ENCODE measurements at regions not wholly inside any gene's neighbourhood (a gene's known extent, or its start where the extent isn't known, plus 50 kb on each side); places are given as distances from the start of the nearest gene placed in this dataset.

DNA sequence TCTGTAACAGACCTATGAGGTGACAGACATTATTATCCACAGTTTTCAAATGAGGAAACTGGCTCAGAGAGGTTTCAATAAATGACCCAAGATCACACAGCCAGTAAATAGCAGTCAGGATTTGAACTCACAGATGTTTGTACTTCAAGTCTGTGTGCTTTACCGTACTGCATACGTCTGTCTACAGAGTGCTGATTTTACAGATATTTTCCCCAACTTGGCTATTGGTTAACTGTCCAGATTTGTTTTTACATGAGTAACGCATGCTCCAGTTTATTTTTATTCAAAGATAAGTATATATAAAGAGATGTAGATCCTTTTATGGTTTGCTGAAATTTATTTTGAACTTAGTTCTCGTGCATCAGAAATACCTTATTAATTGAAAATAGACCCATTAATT, 65.7 kb upstream of the SLC38A2 start:
- TF ChIP-seq RCOR1 (IDR thresholded peaks at IDR 0.05; ENCODE audit: low read length): no peak
- TF ChIP-seq, protein P1, sequence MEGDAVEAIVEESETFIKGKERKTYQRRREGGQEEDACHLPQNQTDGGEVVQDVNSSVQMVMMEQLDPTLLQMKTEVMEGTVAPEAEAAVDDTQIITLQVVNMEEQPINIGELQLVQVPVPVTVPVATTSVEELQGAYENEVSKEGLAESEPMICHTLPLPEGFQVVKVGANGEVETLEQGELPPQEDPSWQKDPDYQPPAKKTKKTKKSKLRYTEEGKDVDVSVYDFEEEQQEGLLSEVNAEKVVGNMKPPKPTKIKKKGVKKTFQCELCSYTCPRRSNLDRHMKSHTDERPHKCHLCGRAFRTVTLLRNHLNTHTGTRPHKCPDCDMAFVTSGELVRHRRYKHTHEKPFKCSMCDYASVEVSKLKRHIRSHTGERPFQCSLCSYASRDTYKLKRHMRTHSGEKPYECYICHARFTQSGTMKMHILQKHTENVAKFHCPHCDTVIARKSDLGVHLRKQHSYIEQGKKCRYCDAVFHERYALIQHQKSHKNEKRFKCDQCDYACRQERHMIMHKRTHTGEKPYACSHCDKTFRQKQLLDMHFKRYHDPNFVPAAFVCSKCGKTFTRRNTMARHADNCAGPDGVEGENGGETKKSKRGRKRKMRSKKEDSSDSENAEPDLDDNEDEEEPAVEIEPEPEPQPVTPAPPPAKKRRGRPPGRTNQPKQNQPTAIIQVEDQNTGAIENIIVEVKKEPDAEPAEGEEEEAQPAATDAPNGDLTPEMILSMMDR (IDR thresholded peaks at IDR 0.05): no peak
- TF ChIP-seq RFX5 (IDR thresholded peaks at IDR 0.05; ENCODE audit: low read length): no peak
